ENCODE measurements at regions not wholly inside any gene's neighbourhood (a gene's known extent, or its start where the extent isn't known, plus 50 kb on each side); places are given as distances from the start of the nearest gene placed in this dataset.
"Not testable (repeated sequence)": the region's sequence is repeated elsewhere in the genome, so short reads cannot be mapped to it uniquely, and the experiment has no call there.

- peaks cover 7% of the 10 kb centered on the region for H3K36me3 Mint-ChIP-seq (ENCODE audit: low read depth)
- DNase-seq (ENCODE audit: low read depth, low spot score): no peak
- H3K27me3 Mint-ChIP-seq (ENCODE audit: low read depth): no peaks in the 10 kb centered on the region
- no peak overlapping the region for H3K27ac Mint-ChIP-seq (ENCODE audit: unreplicated experiment)
- peaks cover 9% of the 10 kb centered on the region for H3K4me1 Mint-ChIP-seq
- peaks cover 10% of the 10 kb centered on the region for H3K9me3 Mint-ChIP-seq
- TF ChIP-seq CTCF (conservative IDR thresholded peaks at IDR 0.05): no peak
- no peak overlapping the region for H3K4me3 Mint-ChIP-seq
Observed at GRCh38 chr10:53664282-53665019, 891.9 kb upstream of the MBL2 start.

GRCh38 chr10:53650794-53651193 lies 878.2 kb upstream of the MBL2 start:
- no peaks in the 10 kb centered on the region for H3K27me3 Mint-ChIP-seq (ENCODE audit: low read depth)
- no peaks in the 10 kb centered on the region for H3K9me3 Mint-ChIP-seq
- no peaks in the 10 kb centered on the region for H3K4me1 Mint-ChIP-seq
- no peaks in the 10 kb centered on the region for H3K36me3 Mint-ChIP-seq (ENCODE audit: low read depth)
- H3K4me3 Mint-ChIP-seq: no peak overlapping the region
- no peak for TF ChIP-seq CTCF (conservative IDR thresholded peaks at IDR 0.05)
- DNase-seq (ENCODE audit: low read depth, low spot score): no peak
- H3K27ac Mint-ChIP-seq (ENCODE audit: unreplicated experiment): no peak overlapping the region

- not testable (repeated sequence) for H3K4me3 Mint-ChIP-seq; H3K27ac Mint-ChIP-seq (ENCODE audit: unreplicated experiment); H3K27me3 Mint-ChIP-seq (ENCODE audit: low read depth); H3K9me3 Mint-ChIP-seq; DNase-seq (ENCODE audit: low read depth, low spot score); H3K36me3 Mint-ChIP-seq (ENCODE audit: low read depth); H3K4me1 Mint-ChIP-seq
Observed at GRCh38 chr10:53647221-53647620, 874.6 kb upstream of the MBL2 start.

GRCh38 chr10:53646525-53646924 lies 873.9 kb upstream of the MBL2 start:
- Mint-ChIP-seq H3K27ac (ENCODE audit: unreplicated experiment) (no peak overlapping the region), H3K4me3 (no peak overlapping the region), H3K36me3 (ENCODE audit: low read depth) (no peaks in the 10 kb centered on the region), H3K9me3 (no peaks in the 10 kb centered on the region), H3K27me3 (ENCODE audit: low read depth) (no peaks in the 10 kb centered on the region), H3K4me1 (no peaks in the 10 kb centered on the region)
- DNase-seq (ENCODE audit: low read depth, low spot score): no peak
- no peak for TF ChIP-seq CTCF (conservative IDR thresholded peaks at IDR 0.05)

GRCh38 chr10:53645951-53646350 lies 873.4 kb upstream of the MBL2 start:
- no peak for TF ChIP-seq CTCF (conservative IDR thresholded peaks at IDR 0.05)
- H3K36me3 Mint-ChIP-seq (ENCODE audit: low read depth): no peaks in the 10 kb centered on the region
- no peaks in the 10 kb centered on the region for H3K27me3 Mint-ChIP-seq (ENCODE audit: low read depth)
- DNase-seq (ENCODE audit: low read depth, low spot score): no peak
- no peaks in the 10 kb centered on the region for H3K4me1 Mint-ChIP-seq
- H3K9me3 Mint-ChIP-seq: no peaks in the 10 kb centered on the region
- H3K27ac Mint-ChIP-seq (ENCODE audit: unreplicated experiment): no peak overlapping the region
- H3K4me3 Mint-ChIP-seq: no peak overlapping the region

- no peaks in the 10 kb centered on the region for H3K27me3 Mint-ChIP-seq (ENCODE audit: low read depth)
- no peak for TF ChIP-seq CTCF (conservative IDR thresholded peaks at IDR 0.05)
- H3K4me3 Mint-ChIP-seq: no peak overlapping the region
- H3K9me3 Mint-ChIP-seq: no peaks in the 10 kb centered on the region
- no peak for DNase-seq (ENCODE audit: low read depth, low spot score)
- H3K36me3 Mint-ChIP-seq (ENCODE audit: low read depth): no peaks in the 10 kb centered on the region
- peaks cover 16% of the 10 kb centered on the region for H3K4me1 Mint-ChIP-seq
- H3K27ac Mint-ChIP-seq (ENCODE audit: unreplicated experiment): no peak overlapping the region
Observed at GRCh38 chr10:53638006-53638405, 865.4 kb upstream of the MBL2 start.

Measured in neural crest cell (in vitro differentiated cells).